ENCODE measurements at regions not wholly inside any gene's neighbourhood (a gene's known extent, or its start where the extent isn't known, plus 50 kb on each side); places are given as distances from the start of the nearest gene placed in this dataset.

- TF ChIP-seq EP300 (IDR thresholded peaks at IDR 0.05; ENCODE audit: low read depth) (no peak), CTCF (IDR thresholded peaks at IDR 0.05) (no peak), POLR2AphosphoS5 (IDR thresholded peaks at IDR 0.05) (no peak), POLR2A (IDR thresholded peaks at IDR 0.05) (no peak)
- Histone ChIP-seq H3K4me1 (no peaks in the 10 kb centered on the region), H3K36me3 (no peaks in the 10 kb centered on the region), H3K9me3 (no peaks in the 10 kb centered on the region), H3K27me3 (no peaks in the 10 kb centered on the region), H3K4me3 (no peak overlapping the region), H3K27ac (no peak overlapping the region)
- DNase-seq = no peak
- in situ Hi-C loops (cut with MboI; ENCODE audit: low pct_ligation_motif_present in 1 of 4, low pct_unique_long_range_greater_than_20kb in 1 of 4, low sequenced_read_pairs in 3 of 4) = no loop called here
- intact Hi-C loops (cut with DNase I; ENCODE audit: low total_unique reads) = no loop called here
- 29 to 62% methylated on average over 1 of the region's 1 CpG for WGBS, 2 donors (ENCODE audit: low coverage in 1 of 2)
Measured at GRCh38 chr2:224241001-224241400, 160.9 kb downstream of the FAM124B start.

- H3K4me3 ChIP-seq = no peak overlapping the region
Measured at GRCh38 chr2:224223851-224224555, 177.9 kb downstream of the FAM124B start.

GRCh38 chr2:224222974-224223373 lies 178.9 kb downstream of the FAM124B start:
- Histone ChIP-seq H3K27ac (no peak overlapping the region), H3K27me3 (no peaks in the 10 kb centered on the region), H3K4me1 (no peaks in the 10 kb centered on the region), H3K4me3 (no peak overlapping the region), H3K36me3 (no peaks in the 10 kb centered on the region), H3K9me3 (no peaks in the 10 kb centered on the region)
- intact Hi-C loops (cut with DNase I; ENCODE audit: low total_unique reads) = no loop called here
- DNase-seq = no peak
- WGBS, 2 donors (ENCODE audit: low coverage in 1 of 2) = 0 to 43% methylated on average over 1 of the region's 1 CpG
- in situ Hi-C loops (cut with MboI; ENCODE audit: low pct_ligation_motif_present in 1 of 4, low pct_unique_long_range_greater_than_20kb in 1 of 4, low sequenced_read_pairs in 3 of 4) = no loop called here
- TF ChIP-seq POLR2AphosphoS5 (IDR thresholded peaks at IDR 0.05) = no peak
- no peak for TF ChIP-seq EP300 (IDR thresholded peaks at IDR 0.05; ENCODE audit: low read depth)
- no peak for TF ChIP-seq CTCF (IDR thresholded peaks at IDR 0.05)

More at GRCh38 chr2:224223851-224224555, 177.9 kb downstream of the FAM124B start:
- Histone ChIP-seq H3K36me3 (no peaks in the 10 kb centered on the region), H3K4me1 (no peaks in the 10 kb centered on the region), H3K27me3 (no peaks in the 10 kb centered on the region), H3K9me3 (no peaks in the 10 kb centered on the region), H3K27ac (no peak overlapping the region)
- TF ChIP-seq POLR2AphosphoS5 (IDR thresholded peaks at IDR 0.05) (no peak), POLR2A (IDR thresholded peaks at IDR 0.05) (no peak), CTCF (IDR thresholded peaks at IDR 0.05) (no peak), EP300 (IDR thresholded peaks at IDR 0.05; ENCODE audit: low read depth) (no peak)
- DNase-seq = no peak
- in situ Hi-C loops (cut with MboI; ENCODE audit: low pct_ligation_motif_present in 1 of 4, low pct_unique_long_range_greater_than_20kb in 1 of 4, low sequenced_read_pairs in 3 of 4) = no loop called here
- 70 to 83% methylated on average over 2 of the region's 2 CpGs for WGBS, 2 donors (ENCODE audit: low coverage in 1 of 2)
- intact Hi-C loops (cut with DNase I; ENCODE audit: low total_unique reads) = no loop called here

- Histone ChIP-seq H3K4me3 (no peak overlapping the region), H3K27ac (no peak overlapping the region), H3K4me1 (no peaks in the 10 kb centered on the region), H3K36me3 (no peaks in the 10 kb centered on the region), H3K9me3 (no peaks in the 10 kb centered on the region), H3K27me3 (no peaks in the 10 kb centered on the region)
- intact Hi-C loops (cut with DNase I; ENCODE audit: low total_unique reads) = no loop called here
- WGBS, 2 donors (ENCODE audit: low coverage in 1 of 2) = 57 to 74% methylated on average over 4 of the region's 4 CpGs
- no peak for DNase-seq
- in situ Hi-C loops (cut with MboI; ENCODE audit: low pct_ligation_motif_present in 1 of 4, low pct_unique_long_range_greater_than_20kb in 1 of 4, low sequenced_read_pairs in 3 of 4) = no loop called here
- no peak for TF ChIP-seq CTCF (IDR thresholded peaks at IDR 0.05)
- no peak for TF ChIP-seq POLR2A (IDR thresholded peaks at IDR 0.05)
- TF ChIP-seq EP300 (IDR thresholded peaks at IDR 0.05; ENCODE audit: low read depth) = no peak
- no peak for TF ChIP-seq POLR2AphosphoS5 (IDR thresholded peaks at IDR 0.05)
Measured at GRCh38 chr2:224222291-224222690, 179.6 kb downstream of the FAM124B start.

Measured in transverse colon (tissue), 4 donors.